ENCODE measurements at regions not wholly inside any gene's neighbourhood (a gene's known extent, or its start where the extent isn't known, plus 50 kb on each side); places are given as distances from the start of the nearest gene placed in this dataset.

- DNase-seq (ENCODE audit: low read depth, low spot score) (no peak), ATAC-seq (no peak)
- Histone ChIP-seq H3K79me2 (ENCODE audit: insufficient read depth, low read length) (no peaks in the 10 kb centered on the region), H4K20me1 (ENCODE audit: insufficient read depth) (no peaks in the 10 kb centered on the region), H3K27me3 (ENCODE audit: insufficient read depth, low read length) (no peaks in the 10 kb centered on the region), H3K4me1 (ENCODE audit: control insufficient read depth in 1 of 2, insufficient read depth in 2 of 2, low read length in 2 of 2) (no peaks in the 10 kb centered on the region), H3K9me2 (ENCODE audit: insufficient read depth) (no peaks in the 10 kb centered on the region), H3K4me2 (ENCODE audit: low read length) (no peak overlapping the region), H3K9ac (ENCODE audit: low read length) (no peak overlapping the region), H3K36me3 (ENCODE audit: control insufficient read depth in 1 of 2, insufficient read depth in 2 of 2, low read length in 2 of 2) (no peaks in the 10 kb centered on the region), H2AFZ (ENCODE audit: low read depth, low read length, poor library complexity, severe bottlenecking) (no peak overlapping the region), H3K4me3 (replicated peaks in 1 of 2; ENCODE audit: low read depth in 1 of 2, low read length in 2 of 2) (no peak overlapping the region), H3K9me3 (ENCODE audit: control insufficient read depth in 1 of 2, insufficient read depth in 1 of 2, low read depth in 1 of 2, low read length in 2 of 2) (peaks cover 5 to 11% of the 10 kb centered on the region in 2 experiments; a peak in 2 of 4 replicates), H3K27ac (ENCODE audit: low read depth, low read length) (no peak overlapping the region)
- no TSS peak for BruUV-seq (replicated peaks)
- intact Hi-C loops (cut with micrococcal nuclease): no loop called here
- POLR2A ChIA-PET: no interaction called here
- TF ChIP-seq EZH2phosphoT487 (IDR thresholded peaks at IDR 0.05; ENCODE audit: borderline replicate concordance) (no peak), CBX3 (IDR thresholded peaks at IDR 0.05; ENCODE audit: low read depth) (no peak), ZBTB33 (IDR thresholded peaks at IDR 0.05; ENCODE audit: extremely low read depth, insufficient replicate concordance, low read length) (no peak), ZFX (IDR thresholded peaks at IDR 0.05) (no peak), EGR1 (IDR thresholded peaks at IDR 0.05; ENCODE audit: low read depth) (no peak), REST (IDR thresholded peaks at IDR 0.05; ENCODE audit: low read depth) (no peak), ELF1 (IDR thresholded peaks at IDR 0.05; ENCODE audit: borderline replicate concordance, low read depth) (no peak), CTCF (IDR thresholded peaks at IDR 0.05 in 2 of 3, conservative IDR thresholded peaks at IDR 0.05 in 1 of 3; ENCODE audit: borderline replicate concordance in 1 of 3, insufficient read depth in 1 of 3, low read depth in 2 of 3, low read length in 2 of 3) (no peak), TCF7L2 (IDR thresholded peaks at IDR 0.05; ENCODE audit: borderline replicate concordance, extremely low read depth, insufficient read depth, insufficient read length) (no peak), YY1 (IDR thresholded peaks at IDR 0.05; ENCODE audit: extremely low read depth, insufficient replicate concordance, low read depth, low read length) (no peak), JUND (IDR thresholded peaks at IDR 0.05) (no peak), SP1 (IDR thresholded peaks at IDR 0.05; ENCODE audit: low read depth) (no peak), POLR2A (IDR thresholded peaks at IDR 0.05; ENCODE audit: borderline replicate concordance, extremely low read depth, insufficient read depth, insufficient read length) (no peak), MAX (IDR thresholded peaks at IDR 0.05) (no peak), SRF (IDR thresholded peaks at IDR 0.05; ENCODE audit: low read depth) (no peak), SIN3A (IDR thresholded peaks at IDR 0.05; ENCODE audit: low read depth) (no peak), CEBPB (IDR thresholded peaks at IDR 0.05; ENCODE audit: low read depth) (no peak), FOSL1 (IDR thresholded peaks at IDR 0.05; ENCODE audit: low read depth) (no peak), ZNF274 (IDR thresholded peaks at IDR 0.05; ENCODE audit: low read depth, low read length) (no peak), POLR2AphosphoS5 (IDR thresholded peaks at IDR 0.05; ENCODE audit: low read depth, low read length) (no peak)
- CTCF ChIA-PET: no interaction called here
- RAD21 ChIA-PET (ENCODE audit: low non-redundant PET in 1 of 2, low total read pairs in 2 of 2, uncharacterized antibody in 2 of 2, unreplicated experiment in 2 of 2): no interaction called here
Observed at GRCh38 chr11:38130976-38131375, 1532.9 kb upstream of the RAG2 start.
